M059J (cell line): ENCODE measurements at regions not wholly inside any gene's neighbourhood (a gene's known extent, or its start where the extent isn't known, plus 50 kb on each side); places are given as distances from the start of the nearest gene placed in this dataset.
A peak's percentile ranks its signal among the peaks of the same experiment; 100 is the strongest.
"Not testable (repeated sequence)": the region's sequence is repeated elsewhere in the genome, so short reads cannot be mapped to it uniquely, and the experiment has no call there.

Experiments
- DNase-seq: peaks from one replicate; pipeline ENCODE4 v3.0.0-alpha.2; 2012; ENCODE audit warnings: low read depth

GRCh38 chr4:134720030-134720429 lies 518.4 kb upstream of the PABPC4L start:
- no peak for DNase-seq

- no peak for DNase-seq
Observed at GRCh38 chr4:134708616-134709015, 507.0 kb upstream of the PABPC4L start.

DNA sequence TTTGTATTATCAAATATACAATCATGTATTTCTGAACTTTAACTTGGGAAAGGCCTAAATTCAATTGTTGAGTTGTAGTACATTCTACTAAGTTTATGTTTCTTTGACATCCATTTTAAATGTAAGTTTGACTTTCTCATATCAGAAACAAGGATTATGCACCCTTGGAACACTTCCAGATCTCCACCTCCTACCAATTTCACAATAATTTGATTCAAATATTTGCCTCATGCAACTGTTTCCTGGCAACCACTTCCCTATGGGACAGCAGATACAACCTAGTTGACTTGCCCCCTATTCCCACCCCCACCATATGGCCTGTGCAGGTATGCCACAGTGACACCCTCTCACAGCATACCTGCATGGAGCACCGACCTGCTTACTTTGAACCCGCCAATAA lies 506.4 kb upstream of the PABPC4L start:
- DNase-seq, result no peak

DNA sequence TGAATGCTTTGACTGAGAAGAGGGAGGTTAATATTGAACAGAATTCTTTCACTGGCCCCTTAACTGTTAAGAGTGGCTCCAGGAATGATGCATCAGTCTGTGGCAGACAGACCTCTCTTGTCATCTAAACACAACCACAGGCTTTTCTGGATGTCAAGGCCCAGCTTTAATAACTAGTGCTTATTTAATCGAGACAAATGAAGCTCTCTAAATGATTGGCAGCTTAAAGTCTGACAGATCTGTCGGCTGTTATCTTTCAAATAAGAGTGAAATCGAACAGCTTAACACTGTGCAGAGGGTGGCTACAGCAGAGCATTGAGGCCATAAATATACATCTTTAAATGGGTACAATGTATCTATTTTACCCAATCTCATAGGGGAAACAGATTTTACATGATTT lies 500.8 kb upstream of the PABPC4L start:
- no peak for DNase-seq

DNA sequence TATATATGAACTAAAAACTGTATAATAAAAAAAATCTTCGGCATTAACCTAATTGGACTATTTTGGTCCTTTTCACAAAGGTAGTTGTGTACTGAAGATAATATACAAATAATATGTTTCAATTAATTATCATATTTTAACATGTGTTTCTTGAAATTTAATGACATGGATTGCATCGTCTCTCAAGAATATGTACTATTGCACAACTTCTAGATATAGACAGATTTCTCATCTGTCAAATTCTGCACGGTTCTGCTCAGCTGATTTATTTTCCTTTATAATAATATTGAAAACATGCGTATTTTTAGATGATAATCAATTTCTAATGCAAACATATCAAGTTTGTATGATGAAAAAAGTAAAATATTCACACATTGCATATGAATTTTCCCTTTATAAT lies 498.7 kb upstream of the PABPC4L start:
- no peak for DNase-seq

DNA sequence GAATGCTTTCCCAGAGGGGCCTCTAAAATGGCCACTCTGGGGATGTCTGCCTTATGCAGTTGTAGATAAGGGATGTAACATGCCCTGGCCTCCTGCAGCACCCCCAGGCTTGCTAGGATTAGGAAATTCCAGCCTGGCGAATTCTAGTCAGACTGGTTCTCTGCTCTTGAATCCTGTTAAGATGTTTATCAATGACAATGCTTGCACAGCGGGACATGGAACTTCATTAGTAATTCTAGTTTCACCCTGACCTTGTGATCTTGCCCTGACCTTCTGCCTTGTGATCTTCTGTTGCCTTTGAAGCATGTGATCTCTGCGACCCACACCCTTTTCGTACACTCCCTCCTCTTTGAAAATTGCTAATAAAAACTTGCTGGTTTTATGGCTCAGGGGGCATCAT lies 497.2 kb upstream of the PABPC4L start:
- DNase-seq, result not testable (repeated sequence)

GRCh38 chr4:134695433-134695832 lies 493.8 kb upstream of the PABPC4L start:
- no peak for DNase-seq

- DNase-seq, result peak; percentile 79
Observed at GRCh38 chr4:134691915-134692314, 490.3 kb upstream of the PABPC4L start.

DNA sequence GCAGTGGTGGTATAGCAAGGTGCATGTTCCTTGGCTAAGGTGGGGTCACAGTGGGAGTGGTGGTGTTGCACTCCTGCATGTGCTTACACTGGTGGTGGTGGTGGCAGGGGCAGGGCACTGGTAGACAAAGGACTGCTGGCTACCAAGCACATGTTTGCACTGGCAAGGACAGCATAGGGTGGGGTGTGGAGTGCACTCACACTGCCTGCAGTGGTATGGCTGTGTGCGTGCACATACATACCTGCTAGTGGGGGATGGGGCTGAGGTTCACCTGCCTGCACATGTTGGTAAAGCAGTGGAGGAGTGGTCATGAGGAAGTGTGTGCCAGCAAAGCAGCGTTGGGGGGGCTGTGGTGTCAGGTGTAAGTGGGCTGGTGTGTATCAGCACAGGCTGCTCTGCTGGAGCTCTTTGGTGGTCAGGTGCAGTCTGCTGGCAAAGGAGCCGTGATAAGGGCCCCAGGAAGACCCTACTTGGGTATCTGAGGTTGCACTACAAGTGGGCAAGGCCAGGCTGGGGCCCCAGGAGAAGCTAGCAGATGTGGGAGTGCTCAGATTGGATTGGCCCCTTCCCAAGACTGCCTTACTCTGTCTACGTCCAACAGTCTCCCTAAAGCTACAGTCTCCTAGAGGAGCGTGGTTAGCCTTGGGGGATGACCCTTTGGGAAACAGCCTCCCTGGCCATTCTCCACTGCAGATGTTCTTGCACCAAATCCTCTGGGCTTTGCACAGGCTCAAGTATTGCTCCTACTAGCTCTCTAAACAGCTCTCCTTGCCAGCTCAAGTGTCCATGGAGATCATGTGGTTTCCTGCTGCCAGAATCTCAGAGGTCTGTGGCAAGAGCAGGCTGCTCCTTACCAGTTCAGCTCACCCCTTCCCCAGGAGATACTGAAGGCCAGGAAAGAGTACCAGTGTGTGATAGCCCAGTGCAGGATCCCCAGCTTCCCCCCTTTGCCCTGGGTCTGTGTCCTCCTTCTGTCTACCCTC lies 486.3 kb upstream of the PABPC4L start:
- DNase-seq, result no peak

- no peak for DNase-seq
Observed at GRCh38 chr4:134677209-134677814, 475.7 kb upstream of the PABPC4L start.

DNA sequence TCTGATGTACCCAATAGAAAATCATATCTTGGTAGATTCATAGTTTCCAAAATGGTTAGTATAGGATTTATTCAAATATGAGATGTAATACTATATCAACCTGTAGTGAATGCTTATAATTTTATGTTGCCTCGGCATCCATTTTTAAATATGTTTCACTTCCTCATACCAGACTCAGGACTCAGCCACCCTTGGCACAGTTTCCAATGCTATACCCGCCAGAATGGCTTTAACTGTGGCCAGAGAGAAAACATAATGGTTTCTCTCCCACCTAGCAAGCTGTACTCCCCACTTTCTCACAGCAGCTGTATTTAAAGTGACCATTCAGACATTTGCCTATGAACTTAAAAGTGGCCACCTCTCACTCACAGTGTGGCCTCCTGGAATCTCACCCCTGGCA lies 466.6 kb upstream of the PABPC4L start:
- DNase-seq, result peak; percentile 9

DNA sequence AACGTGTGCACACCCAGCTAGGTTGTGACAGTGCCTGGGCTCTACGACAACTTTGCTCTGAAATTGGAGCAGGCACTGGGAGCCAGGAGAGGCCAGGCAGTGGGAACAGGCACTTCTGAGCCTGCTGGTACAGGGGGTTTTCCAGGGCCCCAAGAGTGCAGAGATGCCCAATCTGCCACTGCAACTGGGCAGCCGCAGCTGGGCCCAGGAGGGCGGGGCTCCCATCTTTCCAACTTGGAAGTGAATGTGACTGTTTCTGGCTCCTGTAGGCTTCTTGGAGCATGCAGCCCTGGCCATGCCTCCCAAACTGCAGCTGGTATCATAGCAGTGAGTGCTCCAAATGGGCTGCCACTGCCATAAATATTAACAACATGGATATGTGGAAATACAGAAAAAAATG lies 465.1 kb upstream of the PABPC4L start:
- DNase-seq, result no peak

DNA sequence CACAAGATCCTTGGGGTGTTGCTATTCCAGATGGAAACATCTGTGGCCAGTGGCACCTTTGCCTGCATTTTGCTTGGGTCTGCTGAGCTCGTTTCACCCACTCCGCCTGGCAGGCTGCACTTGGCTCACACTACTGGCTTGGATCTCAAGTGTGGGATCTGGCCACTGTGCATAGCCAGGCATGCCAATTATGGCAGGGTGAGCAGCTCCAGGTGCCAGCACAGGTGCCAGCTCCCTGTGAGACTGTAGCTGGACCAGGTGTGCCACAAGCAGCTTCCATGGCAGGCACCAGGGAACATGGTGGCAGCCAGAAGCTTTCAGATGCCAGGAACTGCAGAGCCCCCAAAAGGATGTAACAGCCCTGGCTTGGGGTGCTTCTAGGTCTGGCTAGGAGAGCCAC lies 463.8 kb upstream of the PABPC4L start:
- DNase-seq, result no peak

GRCh38 chr4:134663742-134664141 lies 462.2 kb upstream of the PABPC4L start:
- DNase-seq, result no peak

DNA sequence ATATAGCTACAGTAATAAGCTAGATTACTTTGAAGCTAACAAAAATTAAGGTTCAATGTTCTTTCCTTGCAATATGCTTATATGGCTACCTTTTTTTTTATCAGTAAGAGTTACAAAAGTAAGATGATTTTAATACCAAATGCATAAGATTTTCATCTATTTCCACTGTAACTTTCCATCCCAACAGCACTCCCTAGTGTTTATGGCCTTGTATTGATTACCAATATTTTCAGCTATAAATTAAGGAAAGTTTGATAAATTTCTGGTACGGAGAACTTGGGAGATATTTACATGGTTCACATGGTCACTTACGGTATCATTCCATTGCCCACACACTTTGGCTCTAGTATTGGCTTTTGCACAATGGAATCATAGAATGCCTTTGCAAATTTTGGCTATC lies 448.9 kb upstream of the PABPC4L start:
- no peak for DNase-seq

- DNase-seq, result no peak
Observed at GRCh38 chr4:134645778-134646177, 444.2 kb upstream of the PABPC4L start.

GRCh38 chr4:134636338-134637051 lies 434.9 kb upstream of the PABPC4L start:
- no peak for DNase-seq

GRCh38 chr4:134634301-134634700 lies 432.7 kb upstream of the PABPC4L start:
- no peak for DNase-seq

DNA sequence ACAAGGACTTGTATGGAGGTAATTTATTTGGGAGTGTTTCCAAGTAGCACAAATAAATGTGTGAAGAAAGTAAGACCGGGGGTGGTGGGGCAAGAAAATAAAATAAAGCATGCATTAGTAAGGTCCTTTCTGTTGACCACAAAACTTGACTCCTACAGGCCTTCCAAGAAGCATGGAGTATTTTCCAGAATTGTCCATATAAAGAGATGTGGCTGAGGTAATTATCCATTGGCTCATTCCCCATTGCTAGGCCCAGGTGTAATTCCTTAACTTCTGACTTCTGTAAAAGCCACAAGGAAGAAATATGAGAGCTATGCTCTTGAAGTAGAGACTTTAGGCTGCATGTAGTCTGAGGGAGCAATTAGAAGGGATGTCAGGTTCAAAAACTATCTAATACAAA lies 430.5 kb upstream of the PABPC4L start:
- DNase-seq, result peak; percentile 38

DNA sequence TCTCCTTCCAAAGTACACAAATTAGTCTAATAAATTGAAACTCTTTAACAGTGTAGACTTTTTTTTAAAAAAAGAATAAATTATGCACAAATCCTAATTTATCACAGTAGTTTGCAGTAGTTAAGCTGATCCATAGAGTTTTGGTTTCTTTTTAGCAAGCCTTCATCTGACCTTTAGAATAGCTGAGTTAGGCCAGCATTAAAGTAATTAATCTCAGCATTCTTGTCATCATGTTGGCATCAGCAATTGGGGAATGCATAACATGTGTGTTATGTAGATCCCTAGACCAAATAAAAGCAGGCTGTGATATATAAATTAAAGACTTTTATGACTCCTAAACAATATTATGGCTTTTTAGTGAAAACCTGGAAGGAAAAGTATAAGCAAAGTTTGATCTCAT lies 426.5 kb upstream of the PABPC4L start:
- DNase-seq, result no peak

- DNase-seq, result no peak
Observed at GRCh38 chr4:134627366-134627765, 425.8 kb upstream of the PABPC4L start.

DNA sequence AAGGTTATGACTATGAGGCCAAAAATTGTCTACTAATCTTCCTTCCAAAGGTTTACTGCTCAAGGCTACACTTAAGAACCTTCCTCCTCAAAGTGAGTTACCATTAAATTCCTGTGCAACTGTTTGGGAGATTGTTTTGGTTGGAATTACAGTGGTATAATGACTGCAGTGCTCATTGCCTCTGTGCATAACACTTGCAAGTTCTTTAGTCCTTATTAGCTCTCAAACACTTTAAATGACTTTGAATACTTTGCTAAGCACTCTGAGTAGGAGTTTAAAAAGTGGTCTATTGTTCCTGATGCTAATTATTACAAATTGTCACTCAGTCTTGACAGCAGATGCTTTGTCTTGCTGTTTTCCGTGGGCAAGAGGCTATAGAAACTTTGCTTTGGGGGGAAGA lies 422.8 kb upstream of the PABPC4L start:
- no peak for DNase-seq
